Ectodermal cell (in vitro differentiated cells): ENCODE measurements at regions not wholly inside any gene's neighbourhood (a gene's known extent, or its start where the extent isn't known, plus 50 kb on each side); places are given as distances from the start of the nearest gene placed in this dataset.
"Not testable (repeated sequence)": the region's sequence is repeated elsewhere in the genome, so short reads cannot be mapped to it uniquely, and the experiment has no call there.

Experiments used
- H3K27ac ChIP-seq: 2 replicates; pipeline ENCODE4 v1.7.0; 2013; ENCODE audit warnings: mild to moderate bottlenecking, low read depth, low read length; ENCODE audit not compliant: insufficient read depth, poor library complexity, severe bottlenecking
- H3K27me3 ChIP-seq: 2 replicates; pipeline ENCODE4 v1.7.0; 2013; ENCODE audit warnings: mild to moderate bottlenecking, low read length; ENCODE audit not compliant: insufficient read depth, control insufficient read depth, poor library complexity, severe bottlenecking
- H3K36me3 ChIP-seq: one replicate; pipeline ENCODE4 v1.7.0; 2013; ENCODE audit warnings: low read length; ENCODE audit not compliant: control insufficient read depth, insufficient read depth
- H3K4me1 ChIP-seq: one replicate; pipeline ENCODE4 v1.7.0; 2013; ENCODE audit warnings: low read length; ENCODE audit not compliant: control insufficient read depth, insufficient read depth
- H3K4me3 ChIP-seq: 2 replicates; pipeline ENCODE4 v1.7.0; 2013; ENCODE audit warnings: low read depth, low read length, control low read depth; ENCODE audit not compliant: insufficient read depth
- H3K9me3 ChIP-seq: 2 replicates; pipeline ENCODE4 v1.7.0; 2013; ENCODE audit warnings: mild to moderate bottlenecking, low read length, moderate library complexity; ENCODE audit not compliant: control insufficient read depth
- WGBS, 2 experiments: methylation state at CpG; one replicate each; pipeline ENCODE4 v1.1.7; 2013; ENCODE audit warnings: missing lambda C conversion rate in 2 of 2; 5-methylcytosine and 5-hydroxymethylcytosine counted together

DNA sequence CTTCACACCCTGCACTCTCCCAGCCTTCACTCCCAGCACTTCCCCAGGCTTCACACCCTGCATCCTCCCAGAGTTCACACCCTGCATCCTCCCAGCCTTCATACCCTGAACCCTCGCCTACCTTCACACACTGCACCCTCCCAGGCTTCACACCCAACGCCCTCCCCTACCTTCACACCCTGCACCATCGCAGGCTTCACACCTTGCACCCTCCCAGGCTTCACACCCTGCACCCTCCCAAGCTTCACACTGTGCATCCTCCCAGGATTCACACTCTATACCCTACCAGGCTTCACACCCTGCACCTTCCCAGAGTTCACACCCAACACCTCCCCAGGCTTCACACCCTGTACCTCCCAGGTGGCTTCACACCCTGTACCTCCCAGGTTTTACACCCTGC, 448.7 kb upstream of the MYT1L start:
- WGBS, 2 experiments, result 70 to 76% methylated on average over 3 of the region's 3 CpGs
- H3K4me3 ChIP-seq, result no peak overlapping the region
- H3K27ac ChIP-seq, result no peak overlapping the region

DNA sequence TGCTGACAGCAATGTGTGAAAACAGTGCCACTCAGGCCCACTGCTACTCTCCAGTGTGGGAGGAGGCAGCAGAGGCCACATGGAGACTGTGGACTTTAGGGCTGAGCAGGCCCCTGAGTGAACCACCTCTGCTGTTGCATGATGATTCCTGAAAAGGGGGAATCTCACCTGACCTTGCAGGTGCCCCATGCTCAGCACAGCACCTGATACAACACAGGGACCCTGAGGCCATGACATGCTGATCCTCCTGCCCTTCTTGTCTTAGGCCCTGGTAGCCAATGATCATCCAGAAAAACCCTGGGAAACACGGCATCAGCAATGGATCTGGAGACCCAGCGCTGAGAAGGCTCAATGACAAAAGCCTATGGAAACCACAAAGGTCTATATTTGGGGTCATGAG, 446.8 kb upstream of the MYT1L start:
- H3K9me3 ChIP-seq, result no peaks in the 10 kb centered on the region
- no peak overlapping the region for H3K27ac ChIP-seq
- no peaks in the 10 kb centered on the region for H3K27me3 ChIP-seq
- H3K4me3 ChIP-seq, result no peak overlapping the region
- no peaks in the 10 kb centered on the region for H3K36me3 ChIP-seq
- no peaks in the 10 kb centered on the region for H3K4me1 ChIP-seq
- 91 to 94% methylated on average over 2 of the region's 2 CpGs for WGBS, 2 experiments

More for the DNA sequence above, 448.7 kb upstream of the MYT1L start:
- no peaks in the 10 kb centered on the region for H3K9me3 ChIP-seq
- H3K27me3 ChIP-seq, result no peaks in the 10 kb centered on the region
- H3K4me1 ChIP-seq, result no peaks in the 10 kb centered on the region
- no peaks in the 10 kb centered on the region for H3K36me3 ChIP-seq

DNA sequence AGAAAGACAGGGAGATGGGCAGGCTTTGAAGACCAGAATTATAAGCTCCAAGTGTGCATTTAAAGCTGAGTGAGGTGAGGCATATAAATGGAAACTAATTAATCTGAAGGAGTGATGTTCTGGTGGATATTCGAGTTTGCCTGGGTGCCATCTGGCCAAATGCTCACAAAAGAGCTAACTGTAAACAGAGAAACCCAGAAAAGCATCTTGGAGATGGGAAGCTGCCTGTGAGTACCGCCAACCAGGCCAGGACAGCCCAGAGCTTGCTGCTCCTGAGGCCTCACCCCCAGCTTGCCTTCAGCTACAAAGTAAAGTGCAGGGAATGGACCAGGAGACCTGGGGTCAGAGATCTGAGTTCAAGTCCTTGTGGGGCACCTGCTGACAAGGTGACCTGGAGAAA, 446.1 kb upstream of the MYT1L start:
- WGBS, 2 experiments, result 96 to 97% methylated on average over 2 of the region's 2 CpGs

DNA sequence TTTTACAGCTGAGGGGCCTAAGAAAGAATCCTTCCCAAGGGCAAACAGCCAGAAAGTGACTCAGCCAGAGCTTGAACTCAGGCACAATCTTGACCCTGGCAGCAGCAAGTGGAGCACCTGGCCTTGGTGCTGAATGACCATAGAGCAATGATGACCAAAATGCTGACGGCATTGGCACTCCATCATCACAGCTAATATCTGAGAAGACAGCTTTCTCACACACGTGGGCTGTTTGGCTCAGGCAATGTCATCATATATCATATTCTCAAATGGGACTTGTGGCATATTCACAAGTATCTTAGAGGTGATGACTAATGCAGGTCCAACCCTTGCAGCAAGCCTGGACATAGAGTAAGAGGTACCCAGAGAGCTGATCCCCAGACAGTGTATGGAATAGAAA, 443.9 kb upstream of the MYT1L start:
- no peaks in the 10 kb centered on the region for H3K36me3 ChIP-seq
- H3K27me3 ChIP-seq, result no peaks in the 10 kb centered on the region
- no peak overlapping the region for H3K27ac ChIP-seq
- H3K9me3 ChIP-seq, result no peaks in the 10 kb centered on the region
- no peaks in the 10 kb centered on the region for H3K4me1 ChIP-seq
- WGBS, 2 experiments, result 91 to 94% methylated on average over 2 of the region's 2 CpGs
- no peak overlapping the region for H3K4me3 ChIP-seq

More for the DNA sequence above, 446.1 kb upstream of the MYT1L start:
- no peaks in the 10 kb centered on the region for H3K27me3 ChIP-seq
- no peaks in the 10 kb centered on the region for H3K9me3 ChIP-seq
- H3K4me3 ChIP-seq, result no peak overlapping the region
- H3K36me3 ChIP-seq, result no peaks in the 10 kb centered on the region
- H3K4me1 ChIP-seq, result no peaks in the 10 kb centered on the region
- no peak overlapping the region for H3K27ac ChIP-seq

DNA sequence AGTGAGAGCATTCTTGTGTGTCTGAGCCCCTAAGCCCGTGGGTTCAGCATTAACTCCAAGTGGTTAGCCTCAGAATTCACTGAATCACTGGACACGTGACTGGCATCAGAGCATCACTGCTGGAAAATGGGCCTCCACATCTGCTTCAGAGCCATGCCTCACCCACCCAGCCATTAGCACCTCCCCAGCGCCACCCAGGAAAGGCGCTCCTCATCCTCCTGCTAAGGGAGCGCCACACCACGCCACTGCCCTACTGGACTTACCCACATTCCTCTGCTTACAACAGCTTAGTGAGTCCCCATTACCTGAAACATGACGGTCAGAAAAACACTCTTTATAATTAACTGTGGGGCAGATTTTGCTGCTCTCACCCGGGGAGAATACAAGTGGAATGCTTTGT, 442.6 kb upstream of the MYT1L start:
- Histone ChIP-seq H3K9me3 (no peaks in the 10 kb centered on the region), H3K4me3 (no peak overlapping the region), H3K36me3 (no peaks in the 10 kb centered on the region), H3K4me1 (no peaks in the 10 kb centered on the region), H3K27me3 (no peaks in the 10 kb centered on the region), H3K27ac (no peak overlapping the region)
- 95 to 96% methylated on average over 8 of the region's 8 CpGs for WGBS, 2 experiments

DNA sequence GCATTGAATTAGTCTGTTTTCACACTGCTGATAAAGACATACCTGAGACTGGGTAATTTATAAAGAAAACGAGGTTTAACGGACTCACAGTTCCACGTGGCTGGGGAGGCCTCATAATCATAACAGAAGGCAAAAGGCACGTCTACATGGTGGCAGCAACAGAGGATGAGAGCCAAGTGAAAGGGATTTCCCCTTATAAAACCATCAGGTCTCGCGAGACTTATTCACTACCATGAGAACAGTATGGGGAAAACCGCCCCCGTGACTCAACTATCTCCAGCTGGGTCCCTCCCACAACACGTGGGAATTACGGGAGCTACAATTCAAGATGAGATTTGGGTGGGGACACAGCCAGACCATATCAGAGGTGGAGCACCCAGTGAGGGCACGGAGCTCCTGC, 442.0 kb upstream of the MYT1L start:
- not testable (repeated sequence) for H3K27ac ChIP-seq, H3K4me1 ChIP-seq, H3K4me3 ChIP-seq, H3K36me3 ChIP-seq, H3K9me3 ChIP-seq, H3K27me3 ChIP-seq
- 88 to 93% methylated on average over 11 of the region's 11 CpGs for WGBS, 2 experiments

DNA sequence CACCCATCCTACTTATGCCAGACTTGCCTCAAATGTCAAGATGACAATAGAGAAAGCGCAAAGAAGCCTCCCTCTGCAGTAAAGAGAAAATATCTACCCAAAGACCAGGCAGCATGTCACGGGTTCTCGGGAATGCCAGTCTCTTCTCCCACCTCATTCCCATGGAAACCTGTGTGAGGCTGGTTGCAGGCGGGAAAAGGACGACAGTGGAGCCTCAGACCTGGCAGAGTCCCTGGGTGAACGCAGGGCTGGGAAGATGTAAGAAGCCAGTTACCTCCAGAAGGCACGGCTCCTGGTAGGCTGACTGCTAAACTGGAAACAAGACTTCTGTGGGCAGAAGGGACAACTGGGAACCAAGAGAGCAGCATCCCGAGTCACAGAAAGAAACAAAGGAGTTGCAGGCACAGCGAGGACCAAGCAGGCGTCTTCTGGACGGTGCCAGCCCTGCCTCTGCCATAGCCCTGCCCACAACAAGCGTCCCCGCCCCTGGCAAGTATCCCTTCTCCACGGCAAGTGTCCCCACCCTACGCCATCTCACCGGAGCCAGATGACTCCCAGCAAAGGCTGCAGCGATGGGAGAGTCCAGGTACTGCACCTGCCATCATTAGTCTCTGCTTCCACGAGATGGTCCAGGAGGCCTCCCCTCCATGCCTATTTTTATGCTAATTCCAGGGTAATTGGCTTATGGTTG, 440.8 kb upstream of the MYT1L start:
- Histone ChIP-seq H3K4me1 (no peaks in the 10 kb centered on the region), H3K9me3 (no peaks in the 10 kb centered on the region), H3K27ac (no peak overlapping the region), H3K36me3 (no peaks in the 10 kb centered on the region), H3K27me3 (no peaks in the 10 kb centered on the region), H3K4me3 (no peak overlapping the region)
- 82 to 84% methylated on average over 18 of the region's 18 CpGs for WGBS, 2 experiments

DNA sequence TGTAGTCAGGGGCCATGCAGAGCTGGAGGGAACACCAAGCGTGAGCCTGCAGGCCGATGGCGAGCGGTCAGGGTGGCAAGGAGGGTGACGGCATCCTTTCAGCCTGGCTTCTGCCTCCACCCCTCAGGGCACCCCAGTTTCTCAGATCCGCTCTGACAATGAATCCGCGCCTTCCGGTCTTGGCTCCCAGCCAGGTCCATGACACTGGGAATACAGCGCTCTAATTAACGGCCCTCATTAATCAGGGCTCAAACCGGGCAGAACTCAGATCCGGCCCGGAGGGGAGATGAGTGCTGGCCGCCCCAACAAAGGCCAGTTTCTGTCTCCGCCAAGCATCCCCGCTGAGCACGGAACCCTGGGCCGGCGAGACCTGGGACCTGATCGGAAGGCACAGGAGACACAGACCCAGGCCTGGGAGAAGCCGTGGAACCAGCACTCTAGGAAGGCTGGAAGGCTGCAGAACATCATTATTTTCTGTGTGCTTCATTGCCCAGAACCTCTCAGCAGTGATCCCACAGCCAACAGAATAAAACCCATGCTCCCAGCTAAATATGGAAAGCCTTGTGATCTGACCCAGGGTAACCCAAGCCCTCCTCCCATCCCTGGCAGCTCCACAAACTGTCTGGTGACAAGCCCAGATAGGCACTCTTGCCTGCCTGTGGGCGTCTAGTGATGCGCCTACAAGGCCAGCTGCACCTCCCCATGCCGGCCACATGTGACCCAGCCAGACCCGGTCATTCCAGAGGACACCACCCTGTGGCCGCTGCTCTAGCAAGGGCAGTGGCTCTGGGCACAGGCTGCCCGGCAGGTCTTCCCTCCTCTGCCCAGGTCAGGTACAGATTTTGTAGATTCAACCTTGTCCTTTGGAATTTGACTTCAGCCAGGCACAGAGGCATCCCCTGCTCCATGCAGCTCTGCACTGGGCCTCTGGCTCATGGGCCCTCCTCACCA, 438.7 kb upstream of the MYT1L start:
- no peaks in the 10 kb centered on the region for H3K27me3 ChIP-seq
- 94% methylated on average over 28 of the region's 28 CpGs for WGBS, 2 experiments
- no peaks in the 10 kb centered on the region for H3K4me1 ChIP-seq
- H3K4me3 ChIP-seq, result no peak overlapping the region
- no peak overlapping the region for H3K27ac ChIP-seq
- no peaks in the 10 kb centered on the region for H3K9me3 ChIP-seq
- H3K36me3 ChIP-seq, result no peaks in the 10 kb centered on the region

DNA sequence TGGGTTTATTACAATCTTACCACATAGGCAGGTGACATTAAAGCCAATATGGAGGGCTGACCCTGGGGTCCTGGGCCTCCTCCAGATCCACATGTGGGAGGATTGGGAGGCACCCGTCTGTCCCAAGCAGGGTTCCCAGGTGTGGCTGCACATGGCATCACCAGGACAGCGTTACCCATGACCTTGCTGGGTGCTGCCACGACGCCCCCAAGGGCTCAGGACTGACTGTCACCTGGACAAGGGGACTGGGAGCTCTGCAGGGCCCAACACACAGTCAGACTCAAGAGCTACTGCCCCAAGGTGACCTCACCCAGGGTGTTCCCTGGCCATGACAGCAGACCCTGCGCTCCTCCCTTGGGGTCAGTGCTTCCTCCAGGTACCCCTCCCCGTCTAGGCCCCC, 437.4 kb upstream of the MYT1L start:
- 94 to 97% methylated on average over 5 of the region's 6 CpGs for WGBS, 2 experiments
- no peaks in the 10 kb centered on the region for H3K27me3 ChIP-seq
- no peak overlapping the region for H3K4me3 ChIP-seq
- H3K36me3 ChIP-seq, result no peaks in the 10 kb centered on the region
- H3K9me3 ChIP-seq, result no peaks in the 10 kb centered on the region
- H3K27ac ChIP-seq, result no peak overlapping the region
- peaks cover 8% of the 10 kb centered on the region for H3K4me1 ChIP-seq

DNA sequence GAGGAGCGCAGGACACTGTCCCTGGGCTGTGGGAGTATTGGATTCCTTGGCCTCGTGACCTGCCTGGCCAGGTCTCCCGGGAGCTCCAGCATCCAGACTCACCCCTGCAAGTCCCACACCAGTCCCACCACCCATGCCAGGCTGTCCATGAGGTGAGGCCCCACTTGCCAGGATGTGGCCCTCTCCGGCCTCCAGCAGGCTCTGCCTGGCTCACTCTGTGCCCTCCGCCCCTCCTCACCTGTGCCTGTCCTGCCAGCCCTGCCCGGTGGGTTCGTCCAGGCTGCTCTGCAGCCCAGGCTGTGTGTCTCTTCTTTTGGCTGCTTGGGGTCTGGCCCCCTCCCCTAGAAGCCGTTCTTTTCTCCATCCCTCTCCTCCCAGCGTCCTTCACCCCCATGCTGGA, 436.8 kb upstream of the MYT1L start:
- Histone ChIP-seq H3K4me1 (peaks cover 8% of the 10 kb centered on the region), H3K9me3 (no peaks in the 10 kb centered on the region), H3K4me3 (no peak overlapping the region), H3K27me3 (no peaks in the 10 kb centered on the region), H3K36me3 (no peaks in the 10 kb centered on the region), H3K27ac (no peak overlapping the region)
- WGBS, 2 experiments, result 77% methylated on average over 9 of the region's 9 CpGs
